NCI-H146 treated with DMSO at 0.1 percent for 48 hours (cell line): ENCODE measurements at regions not wholly inside any gene's neighbourhood (a gene's known extent, or its start where the extent isn't known, plus 50 kb on each side); places are given as distances from the start of the nearest gene placed in this dataset.

ENCODE experiments used
- DNase-seq: peaks from one replicate; lab custom pipeline; 2025; ENCODE audit not compliant: unreplicated experiment; lab: John Stamatoyannopoulos, UW

- no peak for DNase-seq
These were observed 564.8 kb downstream of the MED13L start for GRCh38 chr12:115712676-115713075.

DNA sequence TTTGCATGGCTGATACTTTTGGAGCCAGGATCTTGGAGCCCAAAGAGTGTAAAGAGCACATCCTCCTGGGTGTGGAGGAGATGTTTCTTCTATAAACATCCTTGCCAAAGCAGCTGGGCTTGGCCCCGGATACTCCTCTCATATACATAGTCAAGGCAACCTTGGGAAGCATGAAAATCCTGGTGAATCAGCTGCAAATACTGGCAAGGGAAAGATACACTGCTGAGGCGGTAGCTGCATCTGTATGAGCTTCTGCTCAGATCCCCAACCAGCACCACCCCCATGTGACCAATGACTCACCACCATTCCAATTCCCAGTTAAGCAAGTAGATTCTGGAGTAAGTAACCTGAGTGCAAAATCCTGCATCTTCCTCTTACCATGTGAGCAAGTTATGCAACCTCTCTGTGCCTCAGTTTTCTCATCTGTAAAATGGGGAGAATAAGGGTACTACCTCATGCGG, 567.4 kb downstream of the MED13L start:
- DNase-seq: no peak

GRCh38 chr12:115709540-115710011, 567.9 kb downstream of the MED13L start:
- no peak for DNase-seq

GRCh38 chr12:115708801-115709200, 568.7 kb downstream of the MED13L start:
- DNase-seq: no peak

- DNase-seq: no peak
These were observed 576.5 kb downstream of the MED13L start for GRCh38 chr12:115700896-115701465.

- no peak for DNase-seq
These were observed 577.4 kb downstream of the MED13L start for GRCh38 chr12:115700081-115700480.

GRCh38 chr12:115698257-115698656, 579.2 kb downstream of the MED13L start:
- no peak for DNase-seq

DNA sequence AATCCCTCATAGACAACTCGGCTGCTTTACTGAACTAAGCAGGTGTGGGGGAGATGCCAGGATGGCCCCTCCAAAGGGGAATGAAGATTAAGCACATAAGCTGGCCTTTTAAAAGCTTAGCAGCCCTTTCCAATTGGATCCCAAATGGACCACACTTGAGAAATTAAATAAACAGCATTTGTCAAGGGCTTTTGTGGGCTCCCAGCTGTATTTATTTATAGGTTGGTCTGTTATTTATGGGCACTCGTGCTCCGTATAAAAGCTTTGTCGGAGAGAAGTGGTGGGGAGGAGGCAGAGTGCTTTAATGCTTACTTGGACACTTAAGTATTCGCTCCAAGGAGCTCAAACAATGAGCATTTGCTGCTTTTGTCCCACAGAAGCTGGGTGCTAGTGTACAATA, 580.2 kb downstream of the MED13L start:
- DNase-seq: no peak

DNA sequence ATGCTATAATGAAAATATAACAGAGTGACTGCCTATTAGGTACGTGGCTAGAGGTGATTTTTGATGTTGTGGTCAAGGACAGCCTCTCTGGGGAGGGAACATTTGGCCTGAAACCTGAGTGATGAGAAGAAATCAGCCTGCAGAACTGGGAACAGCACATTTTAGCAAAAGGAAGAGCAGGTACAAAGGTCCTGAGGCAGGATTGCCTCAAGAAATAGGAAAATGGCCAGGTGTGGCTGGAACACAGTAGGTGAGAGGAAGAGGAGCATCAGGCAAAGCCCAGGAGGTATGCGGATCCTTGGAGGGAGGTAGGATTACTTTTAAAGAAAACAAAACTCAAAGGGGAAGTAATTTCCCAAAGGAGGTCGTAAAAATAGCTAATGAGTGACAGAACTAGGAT, 582.9 kb downstream of the MED13L start:
- DNase-seq: no peak

GRCh38 chr12:115693970-115694369, 583.5 kb downstream of the MED13L start:
- no peak for DNase-seq

DNA sequence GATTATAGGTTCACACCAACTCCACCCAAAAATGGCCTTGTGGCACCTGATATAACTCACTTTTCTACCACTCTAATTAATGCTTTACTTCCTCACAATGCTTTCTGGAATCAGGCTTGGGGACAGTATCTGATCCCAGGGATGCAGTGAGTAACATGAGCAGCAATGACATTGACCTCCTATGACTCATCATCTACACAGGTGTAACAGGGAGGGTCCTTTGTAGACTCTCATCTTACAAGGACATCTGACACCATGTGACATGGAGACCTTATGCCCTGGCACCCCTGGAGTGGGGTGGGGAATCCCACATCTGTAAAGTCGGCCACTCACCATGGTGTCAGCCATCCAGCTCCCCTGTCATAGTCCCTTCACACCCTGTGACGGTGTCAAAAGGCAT, 586.4 kb downstream of the MED13L start:
- no peak for DNase-seq

DNA sequence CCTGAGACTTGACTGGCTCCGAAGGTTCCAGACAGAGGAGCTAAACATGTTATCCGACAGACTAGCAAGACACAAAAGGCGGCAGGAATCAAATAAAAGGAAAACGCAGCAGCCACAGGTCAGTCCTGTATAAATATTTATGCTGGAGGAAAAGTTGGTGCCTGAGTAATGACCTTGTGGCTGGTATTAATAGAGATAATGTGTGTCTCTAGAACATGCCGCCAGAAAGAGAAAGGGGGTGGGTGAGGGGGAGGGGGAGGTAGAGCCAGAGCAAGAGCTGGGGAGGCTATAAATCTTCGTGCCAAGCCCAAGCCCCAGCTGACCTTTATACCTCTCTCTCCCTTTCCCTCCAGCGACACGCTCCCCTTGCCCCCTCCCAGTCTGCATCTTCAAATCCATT, 590.4 kb downstream of the MED13L start:
- DNase-seq: no peak

DNA sequence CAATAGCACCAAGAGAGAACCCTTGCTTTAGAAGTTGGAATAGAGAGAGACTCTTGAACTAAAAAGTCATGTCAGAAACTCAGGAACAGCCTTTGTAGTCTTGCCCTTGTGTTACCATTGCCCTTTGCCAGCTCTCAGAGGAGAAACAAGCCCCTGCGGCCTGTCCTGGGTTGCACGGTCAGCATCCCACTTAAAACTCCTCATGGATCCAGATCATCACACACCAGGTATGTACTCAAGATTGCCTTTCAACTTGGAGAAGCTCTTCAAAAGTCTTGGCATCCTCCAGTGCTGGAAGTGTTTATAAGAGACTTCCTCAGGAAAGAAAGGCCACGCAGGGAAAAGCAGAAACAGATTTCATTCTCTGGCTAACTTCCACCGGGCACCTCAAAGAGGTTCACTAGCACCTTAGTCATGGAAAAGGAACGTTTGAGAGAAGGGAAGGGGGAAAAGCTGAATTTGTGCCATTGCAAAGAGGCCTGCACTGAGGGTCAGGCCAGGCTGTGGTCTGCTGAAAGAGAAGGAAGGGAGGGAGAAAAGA, 594.2 kb downstream of the MED13L start:
- no peak for DNase-seq

DNA sequence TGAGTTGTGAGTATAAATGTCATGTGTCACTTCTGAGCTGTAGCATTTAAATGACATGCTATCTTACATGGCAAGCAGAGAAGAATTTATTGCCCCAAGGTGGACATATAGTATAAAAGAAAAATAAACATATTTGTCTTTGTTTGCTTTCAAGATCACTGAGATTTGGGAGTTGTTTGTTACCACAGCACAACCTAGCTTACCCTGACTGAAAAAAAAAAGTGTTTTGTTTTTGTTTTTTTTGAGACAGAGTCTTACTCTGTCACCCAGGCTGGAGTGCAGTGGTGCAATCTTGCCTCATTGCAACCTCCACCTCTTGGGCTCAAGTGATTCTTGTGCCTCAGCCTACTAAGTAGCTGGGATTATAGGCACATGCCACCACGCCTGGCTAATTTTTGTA, 596.5 kb downstream of the MED13L start:
- no peak for DNase-seq

- DNase-seq: no peak
These were observed 604.9 kb downstream of the MED13L start for GRCh38 chr12:115672506-115673080.

DNA sequence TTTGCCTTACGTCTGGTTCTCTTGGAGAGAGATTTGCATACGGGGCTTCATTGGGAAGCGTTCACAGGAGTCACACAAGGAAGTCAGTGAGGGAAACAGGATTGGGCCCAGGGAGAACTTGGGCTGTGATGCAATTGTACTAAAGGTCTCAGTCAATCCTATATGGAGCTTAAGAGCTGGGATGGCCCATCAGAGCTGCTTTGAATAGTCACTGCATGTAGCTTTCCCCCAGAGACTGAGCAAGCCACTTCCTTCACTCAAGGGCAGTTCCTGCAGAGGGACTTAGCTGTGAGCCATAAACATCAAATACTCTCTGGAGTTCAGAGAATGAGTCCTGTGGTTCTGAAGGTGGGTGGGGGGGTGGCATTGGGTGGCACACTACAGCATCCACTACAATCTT, 605.4 kb downstream of the MED13L start:
- no peak for DNase-seq

- DNase-seq: no peak
These were observed 606.6 kb downstream of the MED13L start for GRCh38 chr12:115670869-115671268.

GRCh38 chr12:115667116-115667515, 610.4 kb downstream of the MED13L start:
- DNase-seq: no peak

DNA sequence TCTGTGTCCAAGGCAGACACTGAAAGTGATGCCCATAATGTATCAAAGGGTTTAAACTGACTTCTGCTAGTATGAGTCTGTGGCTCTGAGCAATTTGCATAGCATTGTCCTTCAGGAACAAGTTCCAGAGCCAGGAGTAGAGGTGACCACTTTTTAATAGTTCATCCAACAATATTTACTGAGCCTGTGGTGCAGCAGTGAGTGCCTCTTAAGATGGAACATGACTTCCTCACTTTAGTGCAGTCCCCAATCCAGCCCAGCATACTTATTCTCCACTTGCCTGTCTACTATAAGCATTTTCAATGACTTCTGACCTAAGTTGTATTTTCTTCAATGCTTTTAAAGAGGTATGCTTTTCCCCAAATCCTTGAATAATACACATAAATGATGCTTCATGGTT, 611.3 kb downstream of the MED13L start:
- no peak for DNase-seq

- no peak for DNase-seq
These were observed 616.4 kb downstream of the MED13L start for GRCh38 chr12:115661112-115661511.

GRCh38 chr12:115660211-115660805, 617.2 kb downstream of the MED13L start:
- DNase-seq: no peak

GRCh38 chr12:115659422-115659821, 618.1 kb downstream of the MED13L start:
- no peak for DNase-seq
